Esophagus squamous epithelium (tissue), 5 donors: ENCODE measurements at regions not wholly inside any gene's neighbourhood (a gene's known extent, or its start where the extent isn't known, plus 50 kb on each side); places are given as distances from the start of the nearest gene placed in this dataset.

Source experiments
- DNase-seq: peaks from one replicate; lab custom pipeline; 2025; lab: John Stamatoyannopoulos, UW
- H3K27ac ChIP-seq, 4 donors: fragments of 200-600 bp; sonication (generic); one replicate each; pipeline ENCODE4 v1.5.1; 2016 to 2019; ENCODE audit warnings: mild to moderate bottlenecking in 1 of 4
- H3K27me3 ChIP-seq, 4 donors: fragments of 200-600 bp; sonication (generic); 1 replicate in 3 of 4; 2 replicates in 1 of 4; pipeline versions ENCODE4 v1.5.1 to v1.6.0; 2017 to 2021; ENCODE audit warnings: antibody characterized with exemption in 1 of 4
- H3K36me3 ChIP-seq, 3 donors: fragments of 200-600 bp; sonication (generic); one replicate each; pipeline ENCODE4 v1.5.1; 2016 to 2019
- H3K4me1 ChIP-seq, 3 donors: fragments of 200-600 bp; sonication (generic); one replicate each; pipeline ENCODE4 v1.5.1; 2017 to 2019
- H3K4me3 ChIP-seq, 4 donors: fragments of 200-600 bp; sonication (generic); 1 replicate in 3 of 4; 2 replicates in 1 of 4; pipeline ENCODE4 v1.5.1; 2016 to 2019; ENCODE audit warnings: mild to moderate bottlenecking in 2 of 4, moderate library complexity in 1 of 4
- H3K9me3 ChIP-seq, 3 donors: fragments of 200-600 bp; sonication (generic); one replicate each; pipeline ENCODE4 v1.5.1; 2016 to 2019
- CTCF ChIP-seq, 6 experiments: fragments of 450-650 bp in 4 of 6; fragments of 200-600 bp in 2 of 6; sonication (generic) in 2 of 6; IDR thresholded peaks; one replicate each; pipeline ENCODE4 v1.5.1; 2016 to 2019; ENCODE audit warnings: antibody characterized with exemption in 6 of 6, mild to moderate bottlenecking in 4 of 6, moderate library complexity in 4 of 6
- POLR2A ChIP-seq, 4 donors: fragments of 450-650 bp; IDR thresholded peaks; one replicate each; pipeline ENCODE4 v1.6.1; 2017; ENCODE audit warnings: antibody characterized with exemption in 4 of 4, mild to moderate bottlenecking in 4 of 4, moderate library complexity in 3 of 4
- WGBS, 2 donors: methylation state at CpG; one replicate each; pipeline ENCODE4 v1.1.5; 2018; 5-methylcytosine and 5-hydroxymethylcytosine counted together
- intact Hi-C: fragments of 100-400 bp; cut with DNase I; formaldehyde crosslinking; loops from one replicate; pipeline ENCODE4 v1.15.0; 2022
- donor health status: DM: yes; HTN: yes; CAD: no.

GRCh38 chr13:74274916-74275315 is 140.7 kb upstream of the KLF12 start:
- DNase-seq, result no peak
- intact Hi-C loops, result no loop called here
- H3K27me3 ChIP-seq, result peaks cover 0 to 7% (median 0%) of the 10 kb centered on the region in 4 donors
- no peaks in the 10 kb centered on the region for H3K36me3 ChIP-seq
- WGBS, 2 donors, result 61 to 75% methylated on average over 2 of the region's 2 CpGs
- TF ChIP-seq CTCF (IDR thresholded peaks at IDR 0.05), result no peak
- TF ChIP-seq POLR2A (IDR thresholded peaks at IDR 0.05), result no peak
- peaks cover 0 to 13% (median 0%) of the 10 kb centered on the region in 3 donors for H3K9me3 ChIP-seq
- no peak overlapping the region for H3K27ac ChIP-seq
- no peak overlapping the region for H3K4me3 ChIP-seq
- H3K4me1 ChIP-seq, result no peaks in the 10 kb centered on the region

- intact Hi-C loops, result no loop called here
- DNase-seq, result no peak
- TF ChIP-seq CTCF (IDR thresholded peaks at IDR 0.05) (no peak), POLR2A (IDR thresholded peaks at IDR 0.05) (no peak)
These were observed 139.4 kb upstream of the KLF12 start for GRCh38 chr13:74273581-74273980.

GRCh38 chr13:74272826-74273225 is 138.6 kb upstream of the KLF12 start:
- Histone ChIP-seq H3K27me3 (no peaks in the 10 kb centered on the region), H3K4me1 (no peaks in the 10 kb centered on the region), H3K4me3 (no peak overlapping the region), H3K27ac (no peak overlapping the region), H3K9me3 (peaks cover 0 to 13% (median 0%) of the 10 kb centered on the region in 3 donors), H3K36me3 (no peaks in the 10 kb centered on the region)
- DNase-seq, result no peak
- no peak for TF ChIP-seq CTCF (IDR thresholded peaks at IDR 0.05)
- TF ChIP-seq POLR2A (IDR thresholded peaks at IDR 0.05), result no peak
- intact Hi-C loops, result no loop called here
- 27 to 46% methylated on average over 1 of the region's 1 CpG for WGBS, 2 donors

More at GRCh38 chr13:74273581-74273980, 139.4 kb upstream of the KLF12 start:
- 79 to 80% methylated on average over 1 of the region's 1 CpG for WGBS, 2 donors
- Histone ChIP-seq H3K27ac (no peak overlapping the region), H3K36me3 (no peaks in the 10 kb centered on the region), H3K9me3 (peaks cover 0 to 13% (median 0%) of the 10 kb centered on the region in 3 donors), H3K4me1 (no peaks in the 10 kb centered on the region), H3K4me3 (no peak overlapping the region), H3K27me3 (peaks cover 0 to 7% (median 0%) of the 10 kb centered on the region in 4 donors)

DNA sequence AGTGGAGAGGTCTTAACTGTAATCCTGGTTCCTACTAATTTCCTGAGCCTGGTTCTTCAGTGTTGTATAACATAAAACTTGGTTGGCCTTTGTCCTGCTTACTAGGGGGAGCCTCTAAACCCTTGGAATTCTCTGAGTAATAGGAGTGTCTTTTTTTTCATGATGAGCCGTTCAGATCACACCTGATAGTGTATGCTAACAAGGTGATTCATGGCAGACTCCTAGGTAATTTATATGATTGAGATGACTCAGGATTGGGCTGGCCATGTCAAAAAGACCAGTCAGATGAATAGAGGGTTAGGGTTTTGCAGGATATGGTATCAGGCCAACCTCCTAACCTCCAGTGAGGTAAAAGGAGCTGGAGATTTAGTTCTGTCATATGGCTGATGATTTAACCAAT is 135.8 kb upstream of the KLF12 start:
- DNase-seq, result no peak
- no peaks in the 10 kb centered on the region for H3K27me3 ChIP-seq
- H3K9me3 ChIP-seq, result peaks cover 0 to 13% (median 0%) of the 10 kb centered on the region in 3 donors
- intact Hi-C loops, result no loop called here
- 20 to 36% methylated on average over 1 of the region's 1 CpG for WGBS, 2 donors
- no peak overlapping the region for H3K4me3 ChIP-seq
- no peak for TF ChIP-seq POLR2A (IDR thresholded peaks at IDR 0.05)
- no peak for TF ChIP-seq CTCF (IDR thresholded peaks at IDR 0.05)
- H3K27ac ChIP-seq, result no peak overlapping the region
- no peaks in the 10 kb centered on the region for H3K36me3 ChIP-seq
- no peaks in the 10 kb centered on the region for H3K4me1 ChIP-seq

DNA sequence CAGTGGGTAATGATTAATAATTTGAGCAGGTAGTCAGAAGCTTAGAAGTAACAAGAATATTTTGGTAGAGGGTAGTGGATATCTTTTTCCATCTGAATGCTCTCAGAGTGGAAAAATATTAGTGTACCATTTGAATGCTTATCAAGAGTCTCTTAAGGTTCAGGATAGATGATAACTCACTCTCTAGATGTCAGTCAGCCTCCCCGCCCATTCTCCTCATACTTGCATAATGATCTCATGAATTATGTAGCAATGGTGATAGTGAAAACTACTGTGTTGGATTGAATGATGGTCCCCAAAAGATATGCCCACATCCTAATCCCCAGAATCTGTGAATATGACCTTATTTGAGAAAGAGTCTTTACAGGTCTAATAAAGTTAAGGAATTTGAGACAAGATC is 132.7 kb upstream of the KLF12 start:
- H3K4me1 ChIP-seq, result no peaks in the 10 kb centered on the region
- no peak overlapping the region for H3K27ac ChIP-seq
- no peaks in the 10 kb centered on the region for H3K36me3 ChIP-seq
- no peaks in the 10 kb centered on the region for H3K27me3 ChIP-seq
- 87 to 100% methylated on average over 1 of the region's 1 CpG for WGBS, 2 donors
- peaks cover 0 to 17% (median 0%) of the 10 kb centered on the region in 3 donors for H3K9me3 ChIP-seq
- no peak overlapping the region for H3K4me3 ChIP-seq
- intact Hi-C loops, result no loop called here
- TF ChIP-seq POLR2A (IDR thresholded peaks at IDR 0.05) (no peak), CTCF (IDR thresholded peaks at IDR 0.05) (no peak)
- DNase-seq, result no peak
